ENCODE measurements at regions not wholly inside any gene's neighbourhood (a gene's known extent, or its start where the extent isn't known, plus 50 kb on each side); places are given as distances from the start of the nearest gene placed in this dataset.

- Histone ChIP-seq H3K4me1 (ENCODE audit: insufficient read depth, low read length, poor library complexity, severe bottlenecking) (no peaks in the 10 kb centered on the region), H3K4me3 (ENCODE audit: low read length, poor library complexity, severe bottlenecking) (no peak overlapping the region), H3K4me2 (ENCODE audit: low read depth, low read length, poor library complexity, severe bottlenecking) (no peak overlapping the region), H3K79me2 (ENCODE audit: insufficient read depth, low read length) (no peaks in the 10 kb centered on the region), H3F3A (ENCODE audit: low read depth) (no peaks in the 10 kb centered on the region), H3K9ac (ENCODE audit: low read depth, low read length, poor library complexity, severe bottlenecking) (no peak overlapping the region), H3K36me3 (ENCODE audit: insufficient read depth, low read length) (no peaks in the 10 kb centered on the region), H2AFZ (ENCODE audit: low read length) (no peak overlapping the region), H3K9me3 (ENCODE audit: insufficient read depth, low read depth, low read length) (no peaks in the 10 kb centered on the region), H3K9me2 (replicated peaks; ENCODE audit: low read depth, low read length) (no peaks in the 10 kb centered on the region), H3K27me3 (ENCODE audit: insufficient read depth, low read length, poor library complexity, severe bottlenecking) (no peaks in the 10 kb centered on the region), H4K20me1 (ENCODE audit: insufficient read depth, low read length, poor library complexity, severe bottlenecking) (no peaks in the 10 kb centered on the region)
- TF ChIP-seq EZH2phosphoT487 (IDR thresholded peaks at IDR 0.05; ENCODE audit: borderline replicate concordance) (no peak), CTCF (conservative IDR thresholded peaks at IDR 0.05; ENCODE audit: low read length) (no peak)
Measured at GRCh38 chr20:57844626-57845596, 135.1 kb upstream of the PMEPA1 start.

- H3K4me1 ChIP-seq (ENCODE audit: insufficient read depth, low read length, poor library complexity, severe bottlenecking), result peaks cover 5% of the 10 kb centered on the region
- H3K9me3 ChIP-seq (ENCODE audit: insufficient read depth, low read depth, low read length), result no peaks in the 10 kb centered on the region
- H4K20me1 ChIP-seq (ENCODE audit: insufficient read depth, low read length, poor library complexity, severe bottlenecking), result no peaks in the 10 kb centered on the region
- TF ChIP-seq CTCF (conservative IDR thresholded peaks at IDR 0.05; ENCODE audit: low read length), result no peak
- TF ChIP-seq EZH2phosphoT487 (IDR thresholded peaks at IDR 0.05; ENCODE audit: borderline replicate concordance), result no peak
- H3K9me2 ChIP-seq (replicated peaks; ENCODE audit: low read depth, low read length), result no peaks in the 10 kb centered on the region
- H3K9ac ChIP-seq (ENCODE audit: low read depth, low read length, poor library complexity, severe bottlenecking), result no peak overlapping the region
- no peak overlapping the region for H2AFZ ChIP-seq (ENCODE audit: low read length)
- H3K27me3 ChIP-seq (ENCODE audit: insufficient read depth, low read length, poor library complexity, severe bottlenecking), result no peaks in the 10 kb centered on the region
- H3K36me3 ChIP-seq (ENCODE audit: insufficient read depth, low read length), result no peaks in the 10 kb centered on the region
- H3K4me2 ChIP-seq (ENCODE audit: low read depth, low read length, poor library complexity, severe bottlenecking), result no peak overlapping the region
- no peak overlapping the region for H3K4me3 ChIP-seq (ENCODE audit: low read length, poor library complexity, severe bottlenecking)
- H3F3A ChIP-seq (ENCODE audit: low read depth), result no peaks in the 10 kb centered on the region
- no peaks in the 10 kb centered on the region for H3K79me2 ChIP-seq (ENCODE audit: insufficient read depth, low read length)
Measured at GRCh38 chr20:57843941-57844625, 134.3 kb upstream of the PMEPA1 start.

GRCh38 chr20:57842720-57843119 is 132.9 kb upstream of the PMEPA1 start:
- Histone ChIP-seq H3K9ac (ENCODE audit: low read depth, low read length, poor library complexity, severe bottlenecking) (no peak overlapping the region), H4K20me1 (ENCODE audit: insufficient read depth, low read length, poor library complexity, severe bottlenecking) (no peaks in the 10 kb centered on the region), H3K9me3 (ENCODE audit: insufficient read depth, low read depth, low read length) (no peaks in the 10 kb centered on the region), H3K79me2 (ENCODE audit: insufficient read depth, low read length) (no peaks in the 10 kb centered on the region), H3K36me3 (ENCODE audit: insufficient read depth, low read length) (no peaks in the 10 kb centered on the region), H3K9me2 (replicated peaks; ENCODE audit: low read depth, low read length) (no peaks in the 10 kb centered on the region), H3K27me3 (ENCODE audit: insufficient read depth, low read length, poor library complexity, severe bottlenecking) (no peaks in the 10 kb centered on the region), H2AFZ (ENCODE audit: low read length) (no peak overlapping the region), H3K4me2 (ENCODE audit: low read depth, low read length, poor library complexity, severe bottlenecking) (no peak overlapping the region), H3F3A (ENCODE audit: low read depth) (no peaks in the 10 kb centered on the region), H3K4me1 (ENCODE audit: insufficient read depth, low read length, poor library complexity, severe bottlenecking) (peaks cover 12% of the 10 kb centered on the region), H3K4me3 (ENCODE audit: low read length, poor library complexity, severe bottlenecking) (no peak overlapping the region)
- TF ChIP-seq EZH2phosphoT487 (IDR thresholded peaks at IDR 0.05; ENCODE audit: borderline replicate concordance), result no peak
- TF ChIP-seq CTCF (conservative IDR thresholded peaks at IDR 0.05; ENCODE audit: low read length), result no peak
